Epithelial cell of esophagus (primary cell): ENCODE measurements at regions not wholly inside any gene's neighbourhood (a gene's known extent, or its start where the extent isn't known, plus 50 kb on each side); places are given as distances from the start of the nearest gene placed in this dataset.
"Not testable (repeated sequence)": the region's sequence is repeated elsewhere in the genome, so short reads cannot be mapped to it uniquely, and the experiment has no call there.

ENCODE experiments used
- DNase-seq: peaks from one replicate; pipeline ENCODE4 v3.0.0; 2010; ENCODE audit warnings: low read depth
- H3K4me3 ChIP-seq: 2 replicates; pipeline ENCODE4 v1.5.1; 2011; ENCODE audit warnings: mild to moderate bottlenecking, low read length, control low read depth
- CTCF ChIP-seq: IDR thresholded peaks from 2 replicates; pipeline ENCODE4 v1.5.1; 2011; ENCODE audit warnings: low read depth, mild to moderate bottlenecking, low read length, control low read depth, inconsistent platforms; ENCODE audit not compliant: insufficient read depth; ENCODE audit errors: missing control alignments

- H3K4me3 ChIP-seq = no peak overlapping the region
- no peak for TF ChIP-seq CTCF
- no peak for DNase-seq
These were observed 928.7 kb upstream of the PRKX start for GRCh38 chrX:4642114-4642513.

- no peak for DNase-seq
- H3K4me3 ChIP-seq = no peak overlapping the region
- TF ChIP-seq CTCF = no peak
These were observed 924.6 kb upstream of the PRKX start for GRCh38 chrX:4638036-4638435.

GRCh38 chrX:4627414-4627813 lies 914.0 kb upstream of the PRKX start:
- no peak overlapping the region for H3K4me3 ChIP-seq
- no peak for TF ChIP-seq CTCF
- DNase-seq = no peak

GRCh38 chrX:4622486-4623167 lies 909.2 kb upstream of the PRKX start:
- H3K4me3 ChIP-seq = no peak overlapping the region
- no peak for TF ChIP-seq CTCF
- no peak for DNase-seq

GRCh38 chrX:4613651-4614050 lies 900.2 kb upstream of the PRKX start:
- not testable (repeated sequence) for DNase-seq, H3K4me3 ChIP-seq

GRCh38 chrX:4588893-4589292 lies 875.4 kb upstream of the PRKX start:
- no peak overlapping the region for H3K4me3 ChIP-seq
- DNase-seq = no peak
- TF ChIP-seq CTCF = no peak

GRCh38 chrX:4588466-4588865 lies 875.0 kb upstream of the PRKX start:
- H3K4me3 ChIP-seq = no peak overlapping the region
- no peak for DNase-seq
- TF ChIP-seq CTCF = no peak
